DND-41 (cell line): ENCODE measurements at regions not wholly inside any gene's neighbourhood (a gene's known extent, or its start where the extent isn't known, plus 50 kb on each side); places are given as distances from the start of the nearest gene placed in this dataset.

ENCODE experiments used
- EZH2 ChIP-seq: IDR thresholded peaks from 3 replicates; pipeline ENCODE4 v1.6.1; 2012; ENCODE audit warnings: borderline replicate concordance, low read depth, mild to moderate bottlenecking, moderate library complexity, low read length, inconsistent platforms; ENCODE audit not compliant: severe bottlenecking
- TF ChIP-seq, protein P1 (sequence below): IDR thresholded peaks from 2 replicates; pipeline ENCODE4 v1.5.1; 2012; ENCODE audit warnings: borderline replicate concordance, low read length, moderate library complexity, mild to moderate bottlenecking; ENCODE audit not compliant: poor library complexity, severe bottlenecking; ENCODE audit errors: extremely low read depth

GRCh38 chr12:33581613-33582122, 142.0 kb upstream of the SYT10 start:
- TF ChIP-seq, protein P1, sequence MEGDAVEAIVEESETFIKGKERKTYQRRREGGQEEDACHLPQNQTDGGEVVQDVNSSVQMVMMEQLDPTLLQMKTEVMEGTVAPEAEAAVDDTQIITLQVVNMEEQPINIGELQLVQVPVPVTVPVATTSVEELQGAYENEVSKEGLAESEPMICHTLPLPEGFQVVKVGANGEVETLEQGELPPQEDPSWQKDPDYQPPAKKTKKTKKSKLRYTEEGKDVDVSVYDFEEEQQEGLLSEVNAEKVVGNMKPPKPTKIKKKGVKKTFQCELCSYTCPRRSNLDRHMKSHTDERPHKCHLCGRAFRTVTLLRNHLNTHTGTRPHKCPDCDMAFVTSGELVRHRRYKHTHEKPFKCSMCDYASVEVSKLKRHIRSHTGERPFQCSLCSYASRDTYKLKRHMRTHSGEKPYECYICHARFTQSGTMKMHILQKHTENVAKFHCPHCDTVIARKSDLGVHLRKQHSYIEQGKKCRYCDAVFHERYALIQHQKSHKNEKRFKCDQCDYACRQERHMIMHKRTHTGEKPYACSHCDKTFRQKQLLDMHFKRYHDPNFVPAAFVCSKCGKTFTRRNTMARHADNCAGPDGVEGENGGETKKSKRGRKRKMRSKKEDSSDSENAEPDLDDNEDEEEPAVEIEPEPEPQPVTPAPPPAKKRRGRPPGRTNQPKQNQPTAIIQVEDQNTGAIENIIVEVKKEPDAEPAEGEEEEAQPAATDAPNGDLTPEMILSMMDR: no peak
- no peak for TF ChIP-seq EZH2
